Neural crest cell (in vitro differentiated cells): ENCODE measurements at regions not wholly inside any gene's neighbourhood (a gene's known extent, or its start where the extent isn't known, plus 50 kb on each side); places are given as distances from the start of the nearest gene placed in this dataset.

Experiments used
- DNase-seq: peaks from one replicate; pipeline ENCODE4 v3.0.0; 2021; ENCODE audit warnings: low read depth, mixed read lengths, low spot score
- H3K27ac Mint-ChIP-seq: one replicate; pipeline ENCODE4 v1.8.0; 2021; ENCODE audit warnings: mild to moderate bottlenecking, mixed read lengths; ENCODE audit not compliant: unreplicated experiment
- H3K27me3 Mint-ChIP-seq: 2 replicates; pipeline ENCODE4 v1.8.0; 2021; ENCODE audit warnings: low read depth, mild to moderate bottlenecking, mixed read lengths
- H3K36me3 Mint-ChIP-seq: 2 replicates; pipeline ENCODE4 v1.8.0; 2021; ENCODE audit warnings: low read depth, mild to moderate bottlenecking, mixed read lengths
- H3K4me1 Mint-ChIP-seq: 2 replicates; pipeline ENCODE4 v1.8.0; 2021; ENCODE audit warnings: mixed read lengths
- H3K4me3 Mint-ChIP-seq: one replicate; pipeline ENCODE4 v1.8.0; 2021; ENCODE audit warnings: mild to moderate bottlenecking, mixed read lengths
- H3K9me3 Mint-ChIP-seq: 2 replicates; pipeline ENCODE4 v1.8.0; 2021; ENCODE audit warnings: mixed read lengths
- TF ChIP-seq, protein P1 (sequence below): fragments of 200-600 bp; sonication (generic); conservative IDR thresholded peaks from 2 replicates; pipeline ENCODE4 v1.5.0; 2021; ENCODE audit warnings: antibody characterized with exemption, mild to moderate bottlenecking

DNA sequence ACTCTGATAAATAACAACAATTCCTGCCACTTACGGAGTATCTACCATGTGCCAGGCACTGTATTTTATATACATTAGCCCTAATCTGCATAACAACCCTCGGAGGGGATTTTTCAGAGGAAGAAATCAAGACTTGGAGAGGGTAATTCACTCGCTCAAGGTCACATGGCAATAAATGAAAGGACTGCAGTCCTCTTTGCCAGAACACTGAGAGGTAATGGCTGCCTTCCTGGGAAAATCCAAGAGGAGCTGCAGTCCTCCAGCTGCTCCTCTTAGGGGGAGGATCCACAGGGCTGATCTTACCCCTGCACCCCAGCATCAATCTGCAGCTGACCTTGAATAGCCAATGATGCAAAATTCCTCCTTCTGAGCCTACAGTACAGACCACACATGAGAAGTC, 114.1 kb upstream of the RPL38 start:
- peaks cover 5% of the 10 kb centered on the region for H3K9me3 Mint-ChIP-seq
- TF ChIP-seq, protein P1, sequence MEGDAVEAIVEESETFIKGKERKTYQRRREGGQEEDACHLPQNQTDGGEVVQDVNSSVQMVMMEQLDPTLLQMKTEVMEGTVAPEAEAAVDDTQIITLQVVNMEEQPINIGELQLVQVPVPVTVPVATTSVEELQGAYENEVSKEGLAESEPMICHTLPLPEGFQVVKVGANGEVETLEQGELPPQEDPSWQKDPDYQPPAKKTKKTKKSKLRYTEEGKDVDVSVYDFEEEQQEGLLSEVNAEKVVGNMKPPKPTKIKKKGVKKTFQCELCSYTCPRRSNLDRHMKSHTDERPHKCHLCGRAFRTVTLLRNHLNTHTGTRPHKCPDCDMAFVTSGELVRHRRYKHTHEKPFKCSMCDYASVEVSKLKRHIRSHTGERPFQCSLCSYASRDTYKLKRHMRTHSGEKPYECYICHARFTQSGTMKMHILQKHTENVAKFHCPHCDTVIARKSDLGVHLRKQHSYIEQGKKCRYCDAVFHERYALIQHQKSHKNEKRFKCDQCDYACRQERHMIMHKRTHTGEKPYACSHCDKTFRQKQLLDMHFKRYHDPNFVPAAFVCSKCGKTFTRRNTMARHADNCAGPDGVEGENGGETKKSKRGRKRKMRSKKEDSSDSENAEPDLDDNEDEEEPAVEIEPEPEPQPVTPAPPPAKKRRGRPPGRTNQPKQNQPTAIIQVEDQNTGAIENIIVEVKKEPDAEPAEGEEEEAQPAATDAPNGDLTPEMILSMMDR: no peak
- no peaks in the 10 kb centered on the region for H3K36me3 Mint-ChIP-seq
- no peak overlapping the region for H3K4me3 Mint-ChIP-seq
- no peak overlapping the region for H3K27ac Mint-ChIP-seq
- H3K27me3 Mint-ChIP-seq: no peaks in the 10 kb centered on the region
- no peaks in the 10 kb centered on the region for H3K4me1 Mint-ChIP-seq
- no peak for DNase-seq

DNA sequence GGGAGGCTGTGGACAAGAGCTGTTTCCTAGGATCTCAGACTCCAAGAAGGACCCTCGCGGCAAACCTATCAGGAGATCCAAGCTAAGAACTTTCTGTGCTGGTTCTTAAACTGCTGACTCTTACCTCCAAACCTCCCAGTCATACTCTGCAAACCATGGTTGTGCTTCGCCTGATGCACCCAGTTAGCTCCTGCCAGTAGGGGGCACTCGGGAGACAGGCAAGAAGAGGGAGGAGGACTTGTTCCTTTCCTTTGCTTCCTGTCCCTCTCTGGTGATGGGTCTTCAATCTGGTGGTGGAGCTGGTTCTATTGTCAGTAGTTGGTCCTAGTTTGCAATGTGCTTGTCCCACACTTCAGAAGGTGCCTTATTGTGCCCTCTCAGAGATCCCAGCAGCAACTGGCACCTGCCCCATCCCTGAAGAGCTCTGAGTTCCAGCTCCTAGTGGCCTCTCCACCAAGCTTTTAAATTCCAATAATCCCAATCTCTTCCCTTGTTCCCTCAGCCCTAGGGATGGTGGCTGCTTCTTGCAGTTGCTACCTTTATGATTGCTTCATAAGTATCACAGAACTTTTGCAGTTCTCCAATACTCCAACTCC, 113.5 kb upstream of the RPL38 start:
- H3K27me3 Mint-ChIP-seq: no peaks in the 10 kb centered on the region
- H3K9me3 Mint-ChIP-seq: peaks cover 4% of the 10 kb centered on the region
- TF ChIP-seq, protein P1: peak; percentile 69
- H3K27ac Mint-ChIP-seq: no peak overlapping the region
- H3K4me3 Mint-ChIP-seq: no peak overlapping the region
- H3K36me3 Mint-ChIP-seq: no peaks in the 10 kb centered on the region
- no peaks in the 10 kb centered on the region for H3K4me1 Mint-ChIP-seq
- DNase-seq: peak; percentile 73

DNA sequence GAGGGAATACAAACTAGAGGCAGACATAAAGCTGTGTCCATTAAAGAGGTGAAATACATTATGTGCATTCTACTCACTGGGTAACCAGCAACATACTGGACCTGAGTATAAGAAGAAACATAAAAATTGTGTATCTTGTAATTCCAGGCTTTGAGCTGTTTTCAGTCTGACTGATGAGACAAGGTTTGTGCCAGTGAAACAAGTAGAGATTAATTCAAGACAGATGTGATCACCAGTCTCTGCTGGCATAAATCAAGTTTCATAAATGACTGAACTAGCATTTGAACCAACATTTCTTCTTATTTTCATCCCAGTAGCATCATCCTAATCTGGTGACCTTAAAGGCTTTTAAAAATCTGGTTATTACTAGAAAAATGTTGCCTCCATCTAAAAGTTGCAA, 108.8 kb upstream of the RPL38 start:
- H3K4me1 Mint-ChIP-seq: no peaks in the 10 kb centered on the region
- peaks cover 2% of the 10 kb centered on the region for H3K9me3 Mint-ChIP-seq
- H3K36me3 Mint-ChIP-seq: no peaks in the 10 kb centered on the region
- H3K4me3 Mint-ChIP-seq: no peak overlapping the region
- TF ChIP-seq, protein P1: no peak
- H3K27ac Mint-ChIP-seq: no peak overlapping the region
- no peak for DNase-seq
- H3K27me3 Mint-ChIP-seq: no peaks in the 10 kb centered on the region

DNA sequence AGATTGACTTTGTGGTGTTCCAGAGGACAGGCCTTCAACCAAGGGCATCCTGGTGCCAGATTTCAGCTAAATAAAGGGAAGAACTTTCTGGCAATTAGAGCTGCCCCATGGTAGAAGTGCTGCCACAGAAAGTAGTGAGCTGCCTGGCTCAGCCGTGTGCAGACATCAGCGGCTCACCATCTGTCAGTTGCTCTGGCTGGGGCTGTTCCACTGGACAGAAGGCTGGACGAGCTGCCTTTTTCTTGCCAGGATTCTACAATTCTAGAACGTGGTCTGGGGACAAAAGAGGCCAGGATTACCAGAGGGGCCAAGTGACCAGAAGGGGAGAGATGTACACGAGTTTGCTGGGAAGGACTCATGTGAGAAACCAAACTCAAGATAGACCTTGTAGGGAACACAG, 107.0 kb upstream of the RPL38 start:
- TF ChIP-seq, protein P1: no peak
- peaks cover 2% of the 10 kb centered on the region for H3K9me3 Mint-ChIP-seq
- H3K36me3 Mint-ChIP-seq: no peaks in the 10 kb centered on the region
- H3K4me3 Mint-ChIP-seq: no peak overlapping the region
- DNase-seq: no peak
- H3K4me1 Mint-ChIP-seq: peaks cover 6% of the 10 kb centered on the region
- H3K27me3 Mint-ChIP-seq: peaks cover 2% of the 10 kb centered on the region
- no peak overlapping the region for H3K27ac Mint-ChIP-seq

DNA sequence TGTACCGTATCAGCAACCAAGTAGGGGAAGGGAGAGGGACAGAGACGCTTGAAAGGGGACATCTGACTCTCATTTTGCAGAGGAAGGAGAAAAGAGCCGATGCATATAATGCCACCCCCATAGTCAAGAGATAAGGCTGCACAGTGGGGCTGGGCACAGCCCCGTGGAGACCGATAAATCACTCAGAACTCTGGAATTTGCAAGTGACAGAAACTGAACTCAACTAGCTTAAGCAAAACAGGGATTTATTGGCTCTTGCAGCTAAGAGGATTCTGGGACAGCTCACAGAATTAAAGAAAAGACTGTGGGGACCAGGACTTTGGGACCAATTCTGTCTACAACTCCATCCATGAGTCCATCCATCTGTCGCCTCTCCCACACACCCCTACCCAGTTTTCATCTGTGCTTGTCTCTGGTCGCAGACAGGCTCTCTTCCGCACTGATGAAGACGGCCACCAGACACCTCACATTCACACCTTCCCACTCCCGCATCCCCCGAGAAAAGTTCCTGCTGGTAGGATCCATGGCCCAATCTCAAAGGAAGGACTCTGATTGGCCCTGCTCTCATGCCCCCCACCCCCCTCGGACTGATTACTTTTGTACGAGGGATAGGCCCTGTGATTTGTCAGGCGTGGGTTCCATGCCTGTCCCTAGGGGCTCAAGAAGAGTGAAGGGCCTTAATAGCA, 105.9 kb upstream of the RPL38 start:
- no peak for DNase-seq
- H3K9me3 Mint-ChIP-seq: no peaks in the 10 kb centered on the region
- no peak overlapping the region for H3K27ac Mint-ChIP-seq
- H3K4me3 Mint-ChIP-seq: no peak overlapping the region
- peaks cover 5% of the 10 kb centered on the region for H3K27me3 Mint-ChIP-seq
- TF ChIP-seq, protein P1: no peak
- peaks cover 6% of the 10 kb centered on the region for H3K4me1 Mint-ChIP-seq
- H3K36me3 Mint-ChIP-seq: no peaks in the 10 kb centered on the region
